GM12864 (cell line): ENCODE measurements at regions not wholly inside any gene's neighbourhood (a gene's known extent, or its start where the extent isn't known, plus 50 kb on each side); places are given as distances from the start of the nearest gene placed in this dataset.

Source experiments
- DNase-seq: peaks from one replicate; pipeline ENCODE4 v3.0.0-alpha.2; 2011; ENCODE audit warnings: low read depth
- H3K4me3 ChIP-seq: 2 replicates; pipeline ENCODE4 v1.5.1; 2011; ENCODE audit warnings: mild to moderate bottlenecking, low read depth, low read length, control low read depth
- TF ChIP-seq, protein P1 (sequence below): IDR thresholded peaks from 2 replicates; pipeline ENCODE4 v1.5.1; 2011; ENCODE audit warnings: low read depth, mild to moderate bottlenecking, moderate library complexity, low read length, control low read depth, inconsistent platforms; ENCODE audit errors: missing control alignments

DNA sequence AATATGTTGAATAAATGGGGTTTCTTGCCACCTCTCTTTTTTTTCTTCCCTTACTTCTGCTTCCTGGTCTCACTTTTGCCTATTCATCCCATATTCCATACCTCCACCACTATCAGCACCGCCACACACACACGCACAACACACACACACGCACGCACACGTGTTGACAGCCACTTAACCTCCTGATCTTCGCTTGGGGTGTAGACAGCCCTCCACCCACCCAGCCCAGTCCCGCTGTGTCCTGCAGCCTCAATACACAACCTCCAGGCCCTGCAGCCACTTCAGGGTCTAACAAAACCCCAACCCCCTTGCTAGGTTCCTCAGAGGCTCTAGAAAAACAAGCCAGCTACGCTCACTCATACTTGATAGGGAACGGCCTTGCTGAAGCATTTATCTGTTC is 72.3 kb downstream of the LINC00237 start:
- no peak overlapping the region for H3K4me3 ChIP-seq
- no peak for DNase-seq
- TF ChIP-seq, protein P1, sequence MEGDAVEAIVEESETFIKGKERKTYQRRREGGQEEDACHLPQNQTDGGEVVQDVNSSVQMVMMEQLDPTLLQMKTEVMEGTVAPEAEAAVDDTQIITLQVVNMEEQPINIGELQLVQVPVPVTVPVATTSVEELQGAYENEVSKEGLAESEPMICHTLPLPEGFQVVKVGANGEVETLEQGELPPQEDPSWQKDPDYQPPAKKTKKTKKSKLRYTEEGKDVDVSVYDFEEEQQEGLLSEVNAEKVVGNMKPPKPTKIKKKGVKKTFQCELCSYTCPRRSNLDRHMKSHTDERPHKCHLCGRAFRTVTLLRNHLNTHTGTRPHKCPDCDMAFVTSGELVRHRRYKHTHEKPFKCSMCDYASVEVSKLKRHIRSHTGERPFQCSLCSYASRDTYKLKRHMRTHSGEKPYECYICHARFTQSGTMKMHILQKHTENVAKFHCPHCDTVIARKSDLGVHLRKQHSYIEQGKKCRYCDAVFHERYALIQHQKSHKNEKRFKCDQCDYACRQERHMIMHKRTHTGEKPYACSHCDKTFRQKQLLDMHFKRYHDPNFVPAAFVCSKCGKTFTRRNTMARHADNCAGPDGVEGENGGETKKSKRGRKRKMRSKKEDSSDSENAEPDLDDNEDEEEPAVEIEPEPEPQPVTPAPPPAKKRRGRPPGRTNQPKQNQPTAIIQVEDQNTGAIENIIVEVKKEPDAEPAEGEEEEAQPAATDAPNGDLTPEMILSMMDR, result no peak

GRCh38 chr20:21031666-21032065 is 74.5 kb downstream of the LINC00237 start:
- no peak overlapping the region for H3K4me3 ChIP-seq
- TF ChIP-seq, protein P1, result no peak
- no peak for DNase-seq

DNA sequence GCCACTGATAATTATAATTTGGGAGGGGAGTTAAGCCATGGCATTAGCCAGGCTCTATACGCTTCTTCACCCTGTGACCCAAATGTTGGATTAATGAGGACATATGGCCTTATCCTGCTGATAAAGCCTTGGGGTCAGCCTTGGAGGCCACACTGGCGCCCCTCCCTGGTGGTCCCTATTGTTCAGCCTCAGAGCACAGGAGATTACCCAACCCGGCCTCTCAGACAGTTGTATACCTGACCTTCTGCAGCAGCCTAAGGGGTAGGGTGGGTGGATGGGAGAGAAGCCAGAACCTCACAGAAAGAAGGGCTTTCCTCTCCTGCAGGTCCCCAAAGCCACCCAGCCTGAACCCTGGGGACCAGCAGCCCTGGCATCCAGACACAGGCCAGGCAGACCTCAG is 76.8 kb downstream of the LINC00237 start:
- no peak overlapping the region for H3K4me3 ChIP-seq
- TF ChIP-seq, protein P1, result no peak
- no peak for DNase-seq

- no peak overlapping the region for H3K4me3 ChIP-seq
- TF ChIP-seq, protein P1, result no peak
- DNase-seq, result no peak
Measured at GRCh38 chr20:21028921-21029320, 77.2 kb downstream of the LINC00237 start.

DNA sequence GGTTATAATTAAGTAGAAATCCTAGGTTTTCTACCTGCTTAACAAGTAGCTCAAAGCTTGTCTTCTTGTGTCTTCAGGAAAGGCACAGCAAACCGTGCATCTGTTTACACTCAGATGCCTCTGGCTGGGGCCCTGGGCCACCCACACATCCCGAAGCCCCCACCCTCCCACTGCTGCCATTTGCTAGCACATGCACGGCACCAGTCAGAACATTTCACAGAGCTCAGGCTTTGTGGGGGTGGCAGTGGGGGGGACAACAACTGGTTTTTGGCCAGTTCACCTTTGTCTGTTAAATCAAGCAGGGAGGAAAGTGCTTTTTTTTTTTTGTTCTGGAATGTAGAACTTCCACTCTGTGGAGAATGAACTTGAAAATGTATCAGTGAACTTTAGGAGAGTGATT is 77.7 kb downstream of the LINC00237 start:
- DNase-seq, result no peak
- TF ChIP-seq, protein P1, result no peak
- H3K4me3 ChIP-seq, result no peak overlapping the region

- TF ChIP-seq, protein P1, result peak; percentile 34
- no peak for DNase-seq
- no peak overlapping the region for H3K4me3 ChIP-seq
Measured at GRCh38 chr20:21027569-21027968, 78.6 kb downstream of the LINC00237 start.

- DNase-seq, result no peak
- H3K4me3 ChIP-seq, result no peak overlapping the region
- TF ChIP-seq, protein P1, result no peak
Measured at GRCh38 chr20:21026951-21027350, 79.2 kb downstream of the LINC00237 start.
